ENCODE measurements at regions not wholly inside any gene's neighbourhood (a gene's known extent, or its start where the extent isn't known, plus 50 kb on each side); places are given as distances from the start of the nearest gene placed in this dataset.

DNA sequence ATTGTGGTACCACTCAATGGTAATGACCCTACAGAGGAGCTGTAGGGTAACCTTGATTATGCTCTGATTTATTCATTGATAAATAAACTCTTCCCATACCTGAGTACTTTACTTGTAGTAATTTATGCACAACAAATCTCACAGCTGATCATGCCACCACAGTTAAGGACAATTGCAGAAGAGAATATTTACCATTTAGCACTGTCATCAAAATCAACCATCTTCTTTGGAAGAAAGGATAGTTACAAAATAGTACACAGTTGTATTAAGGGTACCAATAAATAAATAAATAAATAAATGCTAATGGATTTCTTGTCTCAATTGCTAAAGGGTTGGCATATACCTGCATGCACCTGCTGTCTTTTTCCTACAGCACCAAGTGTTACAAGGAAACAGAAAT lies 97.6 kb upstream of the PDE1C start:
- Mint-ChIP-seq H3K4me1 (ENCODE audit: low read depth) (no peaks in the 10 kb centered on the region), H3K36me3 (ENCODE audit: insufficient read depth in 2 of 2) (no peaks in the 10 kb centered on the region), H3K4me3 (no peak overlapping the region), H3K27ac (no peak overlapping the region), H3K9me3 (peaks cover 1 to 4% of the 10 kb centered on the region in 2 donors), H3K27me3 (ENCODE audit: low read depth) (no peaks in the 10 kb centered on the region)
- no peak for DNase-seq
- ATAC-seq (replicated peaks in 1 of 2): no peak

DNA sequence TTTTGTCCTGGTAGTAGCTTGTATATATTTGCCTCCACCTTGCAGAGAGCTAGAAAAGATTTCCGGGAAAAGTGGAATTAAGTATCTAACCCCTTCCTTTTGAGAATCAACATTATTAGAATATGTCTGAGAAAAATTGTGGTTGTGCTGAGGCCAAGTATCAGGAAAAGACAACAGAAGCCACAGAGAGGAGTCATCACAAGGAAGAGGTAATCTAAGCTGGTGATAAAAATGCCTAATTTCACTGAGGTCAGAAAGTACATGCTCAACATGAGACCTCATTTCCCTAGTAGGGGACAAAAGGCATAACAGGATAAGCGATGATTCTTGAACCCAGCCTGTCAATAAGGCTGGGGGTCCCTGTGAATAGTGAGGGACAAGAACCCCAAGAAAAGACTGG lies 97.0 kb upstream of the PDE1C start:
- ATAC-seq (replicated peaks in 1 of 2): no peak
- H3K36me3 Mint-ChIP-seq (ENCODE audit: insufficient read depth in 2 of 2): no peaks in the 10 kb centered on the region

DNA sequence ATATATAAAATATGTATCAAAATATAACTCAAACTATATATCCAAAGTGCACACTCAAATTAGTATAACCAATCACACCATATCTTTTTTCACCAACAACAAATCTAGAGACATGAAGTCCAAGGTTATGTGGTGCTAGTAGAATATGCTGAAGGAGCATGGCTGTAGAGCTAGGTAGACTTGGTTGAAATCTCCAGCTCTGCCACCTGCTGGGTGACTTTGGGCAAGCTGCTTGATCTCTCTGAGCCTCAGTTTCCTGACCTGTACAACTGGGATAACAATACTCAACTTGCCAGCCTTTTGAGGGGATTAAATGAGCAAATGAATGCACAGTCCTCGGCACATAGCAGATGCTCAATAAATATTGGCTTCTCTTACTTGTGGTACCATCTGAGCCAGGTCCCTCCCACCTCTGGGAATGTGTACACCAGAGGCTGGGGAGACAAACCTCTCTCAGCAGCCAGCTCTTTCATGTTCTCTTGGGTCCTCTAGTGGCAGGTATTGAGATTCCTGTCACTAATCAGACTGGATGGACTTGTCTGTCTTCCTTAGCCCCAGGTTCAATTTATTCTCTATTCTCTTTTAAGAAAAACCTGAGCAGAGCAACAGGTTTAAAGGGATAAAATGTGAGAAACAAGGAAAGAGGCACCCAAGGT lies 94.3 kb upstream of the PDE1C start:
- no peak for ATAC-seq (replicated peaks in 1 of 2)
- Mint-ChIP-seq H3K4me3 (no peak overlapping the region), H3K27ac (no peak overlapping the region), H3K9me3 (peaks cover 0 to 2% of the 10 kb centered on the region in 2 donors), H3K36me3 (ENCODE audit: insufficient read depth in 2 of 2) (no peaks in the 10 kb centered on the region), H3K4me1 (ENCODE audit: low read depth) (no peaks in the 10 kb centered on the region), H3K27me3 (ENCODE audit: low read depth) (no peaks in the 10 kb centered on the region)
- DNase-seq: no peak

More for the DNA sequence above, 97.0 kb upstream of the PDE1C start:
- Mint-ChIP-seq H3K4me1 (ENCODE audit: low read depth) (no peaks in the 10 kb centered on the region), H3K27me3 (ENCODE audit: low read depth) (no peaks in the 10 kb centered on the region), H3K9me3 (peaks cover 1 to 5% of the 10 kb centered on the region in 2 donors), H3K27ac (no peak overlapping the region), H3K4me3 (no peak overlapping the region)
- no peak for DNase-seq

DNA sequence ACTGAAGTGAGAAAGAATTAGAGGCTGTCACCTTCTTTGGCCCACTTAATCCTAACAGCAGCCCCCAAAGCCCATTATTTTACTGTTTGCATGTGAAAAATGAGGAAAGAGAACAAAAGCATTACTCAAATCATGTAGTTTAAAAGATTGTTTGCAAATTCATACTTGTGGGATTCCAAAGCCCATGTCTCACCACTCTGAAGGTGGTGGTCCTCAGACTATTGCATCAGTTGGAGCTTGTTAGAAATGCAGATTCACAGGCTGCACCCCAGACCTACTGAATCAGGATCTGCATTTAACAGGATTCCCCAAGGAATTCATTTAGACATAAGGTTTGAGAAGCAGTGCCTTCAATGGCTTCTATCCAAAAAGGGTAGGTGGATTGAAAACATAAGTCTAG lies 93.7 kb upstream of the PDE1C start:
- no peak for ATAC-seq (replicated peaks in 1 of 2)

DNA sequence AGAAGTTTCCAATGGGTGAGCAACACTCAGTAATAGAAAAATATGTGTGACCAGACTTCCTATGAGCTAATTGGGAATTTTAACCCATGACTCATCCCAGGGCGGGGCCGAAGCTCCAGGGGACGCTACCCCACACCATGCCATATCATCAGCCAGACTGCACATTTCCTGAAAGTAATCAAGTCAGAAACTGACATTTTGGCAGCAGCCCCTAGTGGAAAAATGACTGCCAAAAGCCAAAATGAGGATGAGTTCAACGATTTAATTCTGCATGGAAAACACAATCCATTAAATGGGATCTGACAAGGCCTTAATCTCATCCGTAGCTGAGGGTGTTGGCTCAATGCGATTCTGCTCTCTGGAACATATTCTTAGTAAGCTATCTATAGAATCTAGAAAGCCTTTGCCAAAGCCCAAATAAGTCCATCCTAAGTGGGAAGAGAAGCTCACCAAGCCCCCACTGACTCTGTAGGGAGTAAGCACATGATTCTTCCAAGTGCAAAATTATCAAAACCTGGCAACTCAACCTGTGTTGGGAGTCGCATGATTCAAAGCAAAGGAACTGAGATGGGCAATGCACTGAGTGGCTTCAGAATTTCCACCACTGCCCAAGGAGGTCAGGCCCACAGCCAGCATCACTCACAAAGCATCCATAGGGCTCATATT lies 93.1 kb upstream of the PDE1C start:
- Mint-ChIP-seq H3K4me1 (ENCODE audit: low read depth) (no peaks in the 10 kb centered on the region), H3K9me3 (peaks cover 0 to 3% of the 10 kb centered on the region in 2 donors), H3K27me3 (ENCODE audit: low read depth) (no peaks in the 10 kb centered on the region), H3K4me3 (no peak overlapping the region), H3K36me3 (ENCODE audit: insufficient read depth in 2 of 2) (no peaks in the 10 kb centered on the region), H3K27ac (no peak overlapping the region)
- ATAC-seq (replicated peaks in 1 of 2) (no peak), DNase-seq (no peak)

More for the DNA sequence above, 93.7 kb upstream of the PDE1C start:
- DNase-seq: no peak
- Mint-ChIP-seq H3K4me1 (ENCODE audit: low read depth) (no peaks in the 10 kb centered on the region), H3K9me3 (peaks cover 0 to 3% of the 10 kb centered on the region in 2 donors), H3K4me3 (no peak overlapping the region), H3K27ac (no peak overlapping the region), H3K36me3 (ENCODE audit: insufficient read depth in 2 of 2) (no peaks in the 10 kb centered on the region), H3K27me3 (ENCODE audit: low read depth) (no peaks in the 10 kb centered on the region)

DNA sequence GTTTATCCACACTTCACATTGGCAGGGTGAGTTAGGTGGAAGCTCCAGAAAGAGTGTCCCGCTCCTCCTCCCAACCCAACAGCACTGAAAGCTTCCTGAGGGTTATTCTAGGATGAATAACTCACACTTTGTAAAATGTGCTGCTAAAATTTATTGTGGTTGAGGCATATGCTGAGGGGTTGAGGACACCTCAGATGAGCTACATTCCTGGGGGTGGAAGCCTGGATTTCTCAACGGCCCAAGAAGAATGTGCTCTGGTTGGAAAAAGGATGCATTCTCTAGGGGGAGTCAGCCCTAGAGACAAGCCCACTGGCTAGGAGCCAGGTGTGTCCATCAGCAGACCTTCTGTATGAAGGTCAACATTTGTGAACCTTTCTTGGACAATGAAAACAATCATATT lies 91.5 kb upstream of the PDE1C start:
- H3K36me3 Mint-ChIP-seq (ENCODE audit: insufficient read depth in 2 of 2): no peaks in the 10 kb centered on the region
- no peak overlapping the region for H3K27ac Mint-ChIP-seq
- no peak overlapping the region for H3K4me3 Mint-ChIP-seq
- peaks cover 0 to 3% of the 10 kb centered on the region in 2 donors for H3K9me3 Mint-ChIP-seq
- H3K4me1 Mint-ChIP-seq (ENCODE audit: low read depth): no peaks in the 10 kb centered on the region
- no peak for ATAC-seq (replicated peaks in 1 of 2)
- H3K27me3 Mint-ChIP-seq (ENCODE audit: low read depth): no peaks in the 10 kb centered on the region
- no peak for DNase-seq

DNA sequence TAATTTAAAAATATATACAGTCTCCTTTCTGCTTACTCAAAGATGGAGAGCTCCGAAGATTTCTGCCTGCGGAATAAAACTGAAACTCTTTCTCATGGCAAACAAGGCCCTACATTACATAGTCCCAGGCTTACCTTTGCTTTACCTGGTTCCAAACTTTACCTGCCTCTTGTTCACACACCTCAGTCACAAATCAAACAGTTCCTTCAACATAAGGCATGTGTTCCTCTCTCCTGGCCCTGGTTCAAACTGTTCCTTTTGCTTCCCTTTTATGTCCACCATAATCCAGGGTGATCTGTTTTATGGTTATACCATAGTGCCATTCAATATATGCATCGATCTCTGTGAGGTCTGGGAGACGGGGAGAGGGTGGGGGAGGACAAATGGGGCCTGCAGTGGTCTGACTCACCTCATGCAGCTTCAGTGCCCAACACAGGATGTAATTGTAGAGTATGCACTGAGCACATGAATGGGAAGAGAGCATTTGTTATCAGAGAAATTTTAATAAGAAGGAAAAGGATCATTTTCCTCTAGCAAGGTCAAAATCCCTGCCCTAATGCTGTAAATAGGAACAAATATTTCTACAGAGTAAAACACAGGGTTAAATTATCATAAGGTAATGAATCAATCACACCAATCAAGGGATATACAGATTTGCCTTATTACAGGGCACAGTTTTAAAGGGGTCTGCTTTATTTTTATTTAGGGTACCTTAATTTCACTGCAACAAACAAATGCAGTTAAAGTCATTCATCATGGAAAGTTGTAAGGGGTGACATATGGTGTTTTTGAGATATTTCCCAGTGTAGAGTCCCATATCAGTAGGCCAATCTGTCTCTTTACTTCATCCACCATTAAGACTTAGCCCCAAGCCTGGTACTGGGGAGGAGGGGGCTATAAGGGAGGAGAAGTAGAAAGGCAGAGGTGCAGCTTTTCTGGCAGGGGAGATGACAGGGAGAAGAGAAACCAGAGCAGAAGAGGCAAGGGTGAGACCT lies 88.8 kb upstream of the PDE1C start:
- H3K4me3 Mint-ChIP-seq: no peak overlapping the region
- no peaks in the 10 kb centered on the region for H3K4me1 Mint-ChIP-seq (ENCODE audit: low read depth)
- H3K27me3 Mint-ChIP-seq (ENCODE audit: low read depth): no peaks in the 10 kb centered on the region
- DNase-seq: no peak
- H3K36me3 Mint-ChIP-seq (ENCODE audit: insufficient read depth in 2 of 2): no peaks in the 10 kb centered on the region
- no peak overlapping the region for H3K27ac Mint-ChIP-seq
- H3K9me3 Mint-ChIP-seq: peaks cover 0 to 6% of the 10 kb centered on the region in 2 donors
- no peak for ATAC-seq (replicated peaks in 1 of 2)

DNA sequence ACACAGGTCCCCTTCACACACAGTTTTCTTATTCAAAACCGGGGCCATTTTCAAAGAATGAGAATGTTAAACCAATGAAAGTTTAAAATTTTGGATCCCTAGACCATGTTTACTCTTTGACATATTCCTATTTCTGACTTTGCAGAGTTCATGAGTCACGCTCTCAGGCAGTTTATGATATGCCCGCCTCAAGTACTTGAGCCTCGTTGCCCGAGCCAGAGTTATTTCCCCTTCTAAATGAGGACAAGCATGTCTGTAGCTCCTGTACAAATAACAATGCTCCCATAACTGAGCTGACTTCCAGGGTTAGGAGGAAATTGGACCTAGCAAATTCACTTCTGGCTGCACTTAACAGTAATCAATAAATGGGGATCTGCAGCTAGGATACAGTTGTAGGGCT lies 87.9 kb upstream of the PDE1C start:
- Mint-ChIP-seq H3K27ac (no peak overlapping the region), H3K9me3 (peaks cover 1 to 6% of the 10 kb centered on the region in 2 donors), H3K27me3 (ENCODE audit: low read depth) (no peaks in the 10 kb centered on the region), H3K36me3 (ENCODE audit: insufficient read depth in 2 of 2) (no peaks in the 10 kb centered on the region), H3K4me1 (ENCODE audit: low read depth) (no peaks in the 10 kb centered on the region), H3K4me3 (no peak overlapping the region)
- ATAC-seq (replicated peaks in 1 of 2) (no peak), DNase-seq (no peak)

DNA sequence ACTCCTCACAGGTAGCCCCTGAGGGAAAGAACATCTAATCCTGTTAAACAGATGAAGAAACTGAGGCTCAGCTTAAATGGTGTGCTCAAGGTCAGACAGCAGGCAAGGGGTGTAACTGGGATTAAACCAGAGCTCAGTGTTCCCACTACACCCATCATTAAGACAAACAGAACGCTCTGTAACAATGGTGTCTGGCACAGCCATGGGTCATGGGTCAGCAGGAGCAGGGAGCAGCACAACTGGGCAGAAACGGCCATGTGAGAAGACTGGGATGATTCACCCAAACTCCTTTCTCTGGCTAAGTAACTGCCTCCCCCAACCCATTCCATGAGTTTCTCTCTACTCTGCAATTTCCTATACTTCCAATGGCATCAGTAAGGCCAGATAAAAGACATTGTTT lies 85.5 kb upstream of the PDE1C start:
- Mint-ChIP-seq H3K27ac (no peak overlapping the region), H3K4me3 (no peak overlapping the region), H3K36me3 (ENCODE audit: insufficient read depth in 2 of 2) (no peaks in the 10 kb centered on the region), H3K4me1 (ENCODE audit: low read depth) (no peaks in the 10 kb centered on the region), H3K9me3 (peaks cover 1 to 4% of the 10 kb centered on the region in 2 donors), H3K27me3 (ENCODE audit: low read depth) (no peaks in the 10 kb centered on the region)
- ATAC-seq (replicated peaks in 1 of 2) (no peak), DNase-seq (no peak)

DNA sequence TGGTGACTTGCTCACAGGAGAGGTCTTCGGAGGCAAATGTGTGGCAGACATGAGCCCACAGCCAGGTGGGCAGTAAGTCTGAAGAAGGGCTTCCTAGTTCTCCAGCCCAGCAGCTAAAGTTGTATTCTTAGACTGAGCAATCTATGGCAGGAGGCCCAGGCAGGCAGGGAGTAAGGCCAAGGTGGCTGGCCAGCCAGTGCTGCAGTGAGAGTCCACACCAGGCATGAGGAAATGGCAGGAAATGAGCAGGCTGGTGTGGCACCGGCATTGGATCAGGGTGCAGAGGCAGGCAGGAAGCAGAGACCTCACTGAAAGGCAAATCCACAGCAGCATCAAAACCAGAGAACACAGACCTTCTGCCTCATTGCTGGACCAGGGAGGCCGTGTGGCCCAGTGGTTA lies 84.6 kb upstream of the PDE1C start:
- Mint-ChIP-seq H3K27me3 (ENCODE audit: low read depth) (no peaks in the 10 kb centered on the region), H3K27ac (no peak overlapping the region), H3K36me3 (ENCODE audit: insufficient read depth in 2 of 2) (no peaks in the 10 kb centered on the region), H3K4me1 (ENCODE audit: low read depth) (no peaks in the 10 kb centered on the region), H3K9me3 (peaks cover 1 to 4% of the 10 kb centered on the region in 2 donors), H3K4me3 (no peak overlapping the region)
- DNase-seq (no peak), ATAC-seq (replicated peaks in 1 of 2) (no peak)

DNA sequence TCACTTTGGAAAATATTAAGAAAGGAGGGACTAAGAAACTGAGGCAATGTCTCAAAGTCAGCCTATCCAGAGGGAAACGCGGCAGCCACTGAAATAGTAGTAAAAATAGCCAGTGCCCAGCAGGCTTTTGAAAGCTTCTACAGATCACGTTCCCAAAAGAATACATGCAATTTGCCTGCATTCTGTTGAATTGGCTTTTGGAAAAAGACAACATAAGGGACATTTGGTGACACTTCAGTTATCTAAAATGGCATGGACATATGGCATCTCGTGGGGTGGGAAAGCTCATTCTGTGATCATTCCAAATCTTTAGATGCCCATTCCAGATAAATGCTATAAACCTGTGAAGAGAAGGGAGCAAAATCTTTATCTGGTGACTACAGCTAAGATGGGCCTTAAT lies 82.8 kb upstream of the PDE1C start:
- Mint-ChIP-seq H3K4me1 (ENCODE audit: low read depth) (no peaks in the 10 kb centered on the region), H3K27ac (no peak overlapping the region), H3K4me3 (no peak overlapping the region), H3K27me3 (ENCODE audit: low read depth) (no peaks in the 10 kb centered on the region), H3K36me3 (ENCODE audit: insufficient read depth in 2 of 2) (no peaks in the 10 kb centered on the region), H3K9me3 (peaks cover 1 to 2% of the 10 kb centered on the region in 2 donors)
- DNase-seq (no peak), ATAC-seq (replicated peaks in 1 of 2) (no peak)

DNA sequence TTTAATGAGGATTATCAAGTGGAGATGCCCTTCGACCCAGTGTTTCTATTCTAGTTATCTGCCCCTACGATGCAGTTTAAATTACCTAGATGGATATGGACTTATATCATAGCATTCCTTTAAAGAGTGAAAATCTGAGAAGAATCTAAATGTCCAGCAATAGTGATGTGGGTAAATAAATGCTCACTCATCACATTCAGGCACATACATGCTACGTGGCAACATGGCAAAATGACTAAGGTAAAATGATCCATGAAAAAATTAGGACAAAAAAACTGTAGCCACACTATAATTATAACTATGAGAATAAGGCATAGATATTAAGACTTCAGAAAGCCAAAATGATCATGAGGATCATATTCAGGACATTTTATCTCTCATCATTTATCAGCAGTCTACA lies 82.4 kb upstream of the PDE1C start:
- Mint-ChIP-seq H3K27me3 (ENCODE audit: low read depth) (no peaks in the 10 kb centered on the region), H3K4me1 (ENCODE audit: low read depth) (no peaks in the 10 kb centered on the region), H3K27ac (no peak overlapping the region), H3K36me3 (ENCODE audit: insufficient read depth in 2 of 2) (no peaks in the 10 kb centered on the region), H3K4me3 (no peak overlapping the region), H3K9me3 (peaks cover 2 to 3% of the 10 kb centered on the region in 2 donors)
- DNase-seq (no peak), ATAC-seq (replicated peaks in 1 of 2) (no peak)

DNA sequence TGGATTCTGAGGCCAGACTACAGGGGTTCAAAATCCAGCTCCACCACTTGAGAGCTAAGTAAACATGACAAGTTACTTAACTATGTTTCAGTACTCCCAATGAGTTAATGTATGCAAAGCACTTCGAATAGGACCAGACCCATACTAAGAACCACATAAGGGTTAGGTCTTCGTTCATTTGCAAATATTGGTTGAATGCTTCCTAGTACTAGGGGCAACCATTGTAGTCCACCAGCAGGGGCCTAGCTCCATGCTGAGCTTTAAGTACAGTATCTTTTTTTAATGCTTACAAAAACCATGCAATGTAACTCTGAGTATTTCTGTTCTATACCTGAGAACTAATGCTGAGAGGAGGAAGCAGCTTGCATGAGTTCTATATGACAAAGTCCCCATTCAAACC lies 80.4 kb upstream of the PDE1C start:
- Mint-ChIP-seq H3K27ac (no peak overlapping the region), H3K9me3 (peaks cover 2 to 3% of the 10 kb centered on the region in 2 donors), H3K4me1 (ENCODE audit: low read depth) (no peaks in the 10 kb centered on the region), H3K36me3 (ENCODE audit: insufficient read depth in 2 of 2) (no peaks in the 10 kb centered on the region), H3K4me3 (no peak overlapping the region), H3K27me3 (ENCODE audit: low read depth) (no peaks in the 10 kb centered on the region)
- no peak for ATAC-seq (replicated peaks in 1 of 2)
- no peak for DNase-seq
